H1 (cell line): ENCODE measurements at regions not wholly inside any gene's neighbourhood (a gene's known extent, or its start where the extent isn't known, plus 50 kb on each side); places are given as distances from the start of the nearest gene placed in this dataset.

Source experiments
- CEBPB ChIP-seq: IDR thresholded peaks from 2 replicates; pipeline ENCODE4 v1.6.1; 2012; ENCODE audit warnings: low read depth, low read length
- EGR1 ChIP-seq: IDR thresholded peaks from 2 replicates; pipeline ENCODE4 v1.6.1; 2011; ENCODE audit warnings: low read depth, low read length, borderline replicate concordance
- EP300 ChIP-seq, 2 experiments: IDR thresholded peaks; 1 replicate in 1 of 2; 2 replicates in 1 of 2; pipeline ENCODE4 v1.6.1; 2011 to 2012; ENCODE audit warnings: low read depth in 2 of 2, low read length in 2 of 2, mild to moderate bottlenecking in 2 of 2, borderline replicate concordance in 1 of 2, inconsistent platforms in 1 of 2, moderate library complexity in 1 of 2
- EZH2 ChIP-seq: fragments of 200-600 bp; sonication (generic); IDR thresholded peaks from 2 replicates; pipeline ENCODE4 v1.7.1; 2012; ENCODE audit warnings: low read depth, mild to moderate bottlenecking, moderate library complexity, low read length, inconsistent platforms; ENCODE audit not compliant: severe bottlenecking
- FOSL1 ChIP-seq: IDR thresholded peaks from 2 replicates; pipeline ENCODE4 v1.6.1; 2011; ENCODE audit warnings: mild to moderate bottlenecking, low read depth, low read length, moderate library complexity; ENCODE audit not compliant: insufficient read depth
- POLR2A ChIP-seq, 2 experiments: IDR thresholded peaks; 1 replicate in 1 of 2; 2 replicates in 1 of 2; pipeline ENCODE4 v1.6.1; 2011; ENCODE audit warnings: low read depth in 2 of 2, low read length in 2 of 2, mild to moderate bottlenecking in 2 of 2; ENCODE audit errors: control extremely low read depth in 1 of 2
- TF ChIP-seq, protein P1 (sequence below), 3 experiments: IDR thresholded peaks; 1 replicate in 2 of 3; 2 replicates in 1 of 3; pipeline versions ENCODE4 v1.5.1 to v1.6.1; 2011; ENCODE audit warnings: low read length in 3 of 3, mild to moderate bottlenecking in 3 of 3, inconsistent platforms in 2 of 3, low read depth in 1 of 3, moderate library complexity in 1 of 3; ENCODE audit not compliant: insufficient read depth in 1 of 3; ENCODE audit errors: control extremely low read depth in 1 of 3

DNA sequence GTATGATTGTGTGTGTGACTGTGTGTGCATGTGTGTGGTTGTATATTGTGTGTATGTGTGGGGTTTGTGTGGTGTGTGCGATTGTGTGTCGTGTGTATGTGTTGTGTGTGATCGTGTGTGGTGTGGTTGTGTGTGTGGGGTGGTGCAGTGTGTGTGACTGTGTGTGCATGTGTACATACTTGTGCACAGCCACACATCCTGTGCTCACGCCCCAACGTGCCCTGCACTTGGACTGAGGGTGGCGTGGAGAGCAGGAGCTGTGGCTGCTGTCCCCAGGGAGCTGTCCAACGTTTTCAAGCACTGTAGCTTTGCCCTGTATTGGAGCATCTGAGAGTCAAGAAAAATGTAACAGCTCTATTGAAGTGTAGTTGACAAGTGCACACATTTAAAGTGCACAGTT is 243.2 kb upstream of the HDAC4 start:
- TF ChIP-seq, protein P1, sequence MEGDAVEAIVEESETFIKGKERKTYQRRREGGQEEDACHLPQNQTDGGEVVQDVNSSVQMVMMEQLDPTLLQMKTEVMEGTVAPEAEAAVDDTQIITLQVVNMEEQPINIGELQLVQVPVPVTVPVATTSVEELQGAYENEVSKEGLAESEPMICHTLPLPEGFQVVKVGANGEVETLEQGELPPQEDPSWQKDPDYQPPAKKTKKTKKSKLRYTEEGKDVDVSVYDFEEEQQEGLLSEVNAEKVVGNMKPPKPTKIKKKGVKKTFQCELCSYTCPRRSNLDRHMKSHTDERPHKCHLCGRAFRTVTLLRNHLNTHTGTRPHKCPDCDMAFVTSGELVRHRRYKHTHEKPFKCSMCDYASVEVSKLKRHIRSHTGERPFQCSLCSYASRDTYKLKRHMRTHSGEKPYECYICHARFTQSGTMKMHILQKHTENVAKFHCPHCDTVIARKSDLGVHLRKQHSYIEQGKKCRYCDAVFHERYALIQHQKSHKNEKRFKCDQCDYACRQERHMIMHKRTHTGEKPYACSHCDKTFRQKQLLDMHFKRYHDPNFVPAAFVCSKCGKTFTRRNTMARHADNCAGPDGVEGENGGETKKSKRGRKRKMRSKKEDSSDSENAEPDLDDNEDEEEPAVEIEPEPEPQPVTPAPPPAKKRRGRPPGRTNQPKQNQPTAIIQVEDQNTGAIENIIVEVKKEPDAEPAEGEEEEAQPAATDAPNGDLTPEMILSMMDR (IDR thresholded peaks at IDR 0.05; ENCODE audit: control extremely low read depth in 1 of 3, insufficient read depth in 1 of 3, low read depth in 1 of 3, low read length in 3 of 3), result no peak
- TF ChIP-seq CEBPB, result no peak
- TF ChIP-seq EP300 (IDR thresholded peaks at IDR 0.05; ENCODE audit: borderline replicate concordance in 1 of 2, low read depth in 2 of 2, low read length in 2 of 2), result no peak
- TF ChIP-seq POLR2A (IDR thresholded peaks at IDR 0.05; ENCODE audit: control extremely low read depth in 1 of 2, low read depth in 2 of 2, low read length in 2 of 2), result no peak
- TF ChIP-seq EGR1, result no peak
- no peak for TF ChIP-seq EZH2
- TF ChIP-seq FOSL1, result no peak
